Nephron (organoid): ENCODE measurements at regions not wholly inside any gene's neighbourhood (a gene's known extent, or its start where the extent isn't known, plus 50 kb on each side); places are given as distances from the start of the nearest gene placed in this dataset.

Experiments
- H3K27ac Mint-ChIP-seq, 3 experiments: 2 replicates each; pipeline ENCODE4 v1.8.0; 2020; ENCODE audit warnings: mixed read lengths in 3 of 3, mild to moderate bottlenecking in 2 of 3, moderate library complexity in 1 of 3
- H3K27me3 Mint-ChIP-seq: 2 replicates; pipeline ENCODE4 v1.8.0; 2021; ENCODE audit warnings: low read depth, mild to moderate bottlenecking, moderate library complexity, mixed read lengths
- H3K36me3 Mint-ChIP-seq: 2 replicates; pipeline ENCODE4 v1.8.0; 2020; ENCODE audit warnings: low read depth, mixed read lengths
- H3K4me1 Mint-ChIP-seq: 2 replicates; pipeline ENCODE4 v1.8.0; 2020; ENCODE audit warnings: mixed read lengths
- H3K4me3 Mint-ChIP-seq, 3 experiments: 2 replicates each; pipeline ENCODE4 v1.8.0; 2020; ENCODE audit warnings: mild to moderate bottlenecking in 3 of 3, mixed read lengths in 3 of 3, moderate library complexity in 2 of 3
- H3K9me3 Mint-ChIP-seq: 2 replicates; pipeline ENCODE4 v1.8.0; 2020; ENCODE audit warnings: mixed read lengths
- CTCF ChIP-seq, 3 experiments: fragments of 200-600 bp; sonication (generic); IDR thresholded peaks; one replicate each; pipeline ENCODE4 v1.5.0; 2021; ENCODE audit warnings: antibody characterized with exemption in 3 of 3; ENCODE audit not compliant: unreplicated experiment in 3 of 3

GRCh38 chr15:70197318-70197944 is 99.7 kb upstream of the TLE3 start:
- Mint-ChIP-seq H3K36me3 (no peaks in the 10 kb centered on the region), H3K4me1 (peaks cover 69% of the 10 kb centered on the region), H3K4me3 (peak overlapping the region in 1 of 3 experiments; percentile 3), H3K27ac (peak overlapping the region; percentile 63 to 79 (median 78)), H3K9me3 (peaks cover under 1% of the 10 kb centered on the region), H3K27me3 (peaks cover 20% of the 10 kb centered on the region)
- TF ChIP-seq CTCF (IDR thresholded peaks at IDR 0.05; ENCODE audit: unreplicated experiment in 3 of 3) = no peak

- peaks cover 23% of the 10 kb centered on the region for H3K27me3 Mint-ChIP-seq
- H3K9me3 Mint-ChIP-seq = peaks cover 6% of the 10 kb centered on the region
- peaks cover 65% of the 10 kb centered on the region for H3K4me1 Mint-ChIP-seq
- H3K36me3 Mint-ChIP-seq = peaks cover 3% of the 10 kb centered on the region
- TF ChIP-seq CTCF (IDR thresholded peaks at IDR 0.05; ENCODE audit: unreplicated experiment in 3 of 3) = no peak
- H3K27ac Mint-ChIP-seq = peak overlapping the region; percentile 63 to 79 (median 78)
- H3K4me3 Mint-ChIP-seq = peak overlapping the region in 2 of 3 experiments; percentile 3 to 27
These were observed 98.9 kb upstream of the TLE3 start for GRCh38 chr15:70196372-70197316.

GRCh38 chr15:70195587-70196305 is 98.0 kb upstream of the TLE3 start:
- Mint-ChIP-seq H3K36me3 (peaks cover 3% of the 10 kb centered on the region), H3K4me3 (peak overlapping the region in 2 of 3 experiments; percentile 5 to 46), H3K4me1 (peaks cover 58% of the 10 kb centered on the region), H3K27ac (peak overlapping the region; percentile 63 to 75 (median 67)), H3K9me3 (peaks cover 8% of the 10 kb centered on the region), H3K27me3 (peaks cover 27% of the 10 kb centered on the region)
- no peak for TF ChIP-seq CTCF (IDR thresholded peaks at IDR 0.05; ENCODE audit: unreplicated experiment in 3 of 3)

- H3K9me3 Mint-ChIP-seq = peaks cover 10% of the 10 kb centered on the region
- TF ChIP-seq CTCF (IDR thresholded peaks at IDR 0.05; ENCODE audit: unreplicated experiment in 3 of 3) = no peak
- peaks cover 30% of the 10 kb centered on the region for H3K27me3 Mint-ChIP-seq
- H3K27ac Mint-ChIP-seq = peak overlapping the region; percentile 63 to 75 (median 67)
- H3K36me3 Mint-ChIP-seq = peaks cover 3% of the 10 kb centered on the region
- peaks cover 53% of the 10 kb centered on the region for H3K4me1 Mint-ChIP-seq
- no peak overlapping the region for H3K4me3 Mint-ChIP-seq
These were observed 97.5 kb upstream of the TLE3 start for GRCh38 chr15:70195171-70195570.

- H3K4me3 Mint-ChIP-seq = no peak overlapping the region
These were observed 96.5 kb upstream of the TLE3 start for GRCh38 chr15:70194266-70194665.

More at GRCh38 chr15:70194266-70194665, 96.5 kb upstream of the TLE3 start:
- Mint-ChIP-seq H3K27me3 (peaks cover 29% of the 10 kb centered on the region), H3K27ac (no peak overlapping the region), H3K4me1 (peaks cover 52% of the 10 kb centered on the region), H3K9me3 (peaks cover 12% of the 10 kb centered on the region), H3K36me3 (peaks cover 3% of the 10 kb centered on the region)
- TF ChIP-seq CTCF (IDR thresholded peaks at IDR 0.05; ENCODE audit: unreplicated experiment in 3 of 3) = no peak
